DMS53 treated with DMSO at 0.1 percent for 48 hours (cell line): ENCODE measurements at regions not wholly inside any gene's neighbourhood (a gene's known extent, or its start where the extent isn't known, plus 50 kb on each side); places are given as distances from the start of the nearest gene placed in this dataset.
"Not testable (repeated sequence)": the region's sequence is repeated elsewhere in the genome, so short reads cannot be mapped to it uniquely, and the experiment has no call there.

Experiments used
- DNase-seq: peaks from one replicate; lab custom pipeline; 2025; ENCODE audit not compliant: unreplicated experiment; lab: John Stamatoyannopoulos, UW

- no peak for DNase-seq
Measured at GRCh38 chr2:64932371-64933216, 56.6 kb upstream of the SLC1A4 start.

DNA sequence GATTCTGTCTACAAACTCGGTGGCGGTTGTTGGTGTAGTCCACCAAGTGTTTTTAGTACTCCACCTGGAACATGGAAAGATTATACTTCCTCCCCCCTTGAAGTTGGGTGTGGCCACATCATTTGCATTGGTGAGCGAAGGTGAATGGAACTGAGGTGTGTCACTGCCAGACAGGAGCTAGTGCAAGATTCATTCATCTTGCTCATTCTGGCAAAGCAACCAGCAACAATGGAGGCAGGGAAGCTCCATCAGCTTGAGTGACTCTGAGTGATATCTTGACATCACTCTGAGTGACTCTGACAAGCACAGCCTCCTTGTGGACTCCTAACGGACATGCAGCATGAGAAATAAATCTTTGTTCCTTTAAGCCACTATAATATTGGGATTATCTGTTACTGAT lies 54.7 kb upstream of the SLC1A4 start:
- DNase-seq = no peak

GRCh38 chr2:64936809-64937208 lies 52.4 kb upstream of the SLC1A4 start:
- no peak for DNase-seq

GRCh38 chr2:64937314-64937686 lies 51.9 kb upstream of the SLC1A4 start:
- not testable (repeated sequence) for DNase-seq

DNA sequence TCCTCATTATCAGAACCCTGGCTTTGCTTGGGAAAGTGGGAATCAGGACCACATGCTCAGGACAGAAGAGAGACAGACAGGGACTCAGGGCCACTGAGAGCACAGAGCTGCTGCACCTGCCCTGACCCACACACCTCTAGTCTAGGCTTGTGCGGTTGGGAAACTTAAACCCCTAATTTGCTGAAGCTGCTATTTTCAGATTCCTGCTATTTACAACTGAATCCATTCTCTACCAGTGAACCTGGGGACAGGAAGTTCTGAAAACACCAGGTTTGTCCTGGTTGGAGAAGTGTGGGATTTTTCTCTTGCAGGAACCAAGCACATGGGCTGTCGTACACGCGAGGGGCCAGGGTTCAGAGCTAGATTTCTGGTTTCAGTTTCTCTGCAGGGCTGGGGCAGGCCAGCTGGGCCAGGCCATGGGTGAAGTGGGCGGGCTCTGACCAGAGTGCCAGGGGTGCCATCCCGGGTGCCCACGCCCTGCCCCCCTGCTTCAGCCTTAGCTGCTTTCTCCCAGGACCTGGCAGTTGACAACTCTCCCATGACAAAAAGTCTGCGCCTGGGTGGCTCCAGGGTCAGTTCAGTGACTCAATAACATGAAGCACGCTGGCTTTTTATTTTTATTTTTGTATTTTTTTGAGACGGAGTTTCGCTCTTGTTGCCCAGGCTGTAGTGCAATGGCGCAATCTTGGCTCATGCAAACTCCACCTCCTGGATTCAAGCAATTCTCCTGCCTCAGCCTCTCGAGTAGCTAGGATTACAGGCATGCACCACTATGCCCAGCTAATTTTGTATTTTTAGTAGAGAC lies 51.3 kb upstream of the SLC1A4 start:
- no peak for DNase-seq

- peak; percentile 31 for DNase-seq
Measured at GRCh38 chr2:64938607-64939285, 50.5 kb upstream of the SLC1A4 start.

DNA sequence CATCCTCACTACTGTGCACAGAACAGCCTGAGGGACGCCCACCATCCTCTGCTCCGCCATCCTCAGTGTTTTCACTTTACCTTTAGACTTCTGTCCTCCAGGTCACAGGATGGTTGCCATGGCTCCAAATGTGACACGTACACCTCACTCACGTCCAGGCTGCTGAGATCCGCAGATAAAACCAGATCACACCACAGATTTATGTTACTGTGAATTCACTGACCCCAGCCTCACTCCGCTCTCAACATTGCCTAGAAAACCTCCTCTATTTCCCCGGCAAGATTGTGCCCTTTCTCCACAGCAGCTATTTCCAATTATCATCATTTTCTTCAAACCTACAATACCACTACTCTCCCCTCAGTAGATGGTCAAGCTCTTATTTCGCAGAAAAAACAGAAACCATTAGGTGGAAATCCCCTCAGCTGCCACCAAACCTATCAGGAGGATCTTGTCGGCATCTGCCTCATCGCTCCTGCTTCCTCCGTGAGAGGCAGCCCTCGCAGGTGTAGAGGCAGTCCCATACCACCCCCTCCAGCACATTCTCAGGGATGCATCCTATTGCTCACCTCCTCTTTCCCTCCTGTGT lies 49.8 kb upstream of the SLC1A4 start:
- DNase-seq = no peak
